IMR-90 (cell line): ENCODE measurements at regions not wholly inside any gene's neighbourhood (a gene's known extent, or its start where the extent isn't known, plus 50 kb on each side); places are given as distances from the start of the nearest gene placed in this dataset.

Experiments used
- ATAC-seq: fragments of 200-7000 bp; cut with Tn5 transposase; 2 replicates; pipeline ENCODE4 v1.9.1; 2020; ENCODE audit warnings: low read depth, mild to moderate bottlenecking, moderate library complexity
- BruUV-seq: library from RNA; stranded (reverse); fragments of 400-500 nt; replicated peaks from 2 replicates; lab custom pipeline; 2021; lab: Mats Ljungman, UMichigan
- CTCF ChIA-PET: fragments of 300-600 bp; formaldehyde crosslinking; extraction: SDS; loops from one replicate; lab custom pipeline; 2021; ENCODE audit warnings: antibody characterized with exemption; lab: Yijun Ruan, JAX
- POLR2A ChIA-PET: fragments of 300-600 bp; sonication (Branson Sonifier 250); formaldehyde crosslinking; loops from one replicate; lab custom pipeline; 2022; ENCODE audit warnings: antibody characterized with exemption; ENCODE audit not compliant: unreplicated experiment; lab: Charles Lee
- DNase-seq: peaks from one replicate; pipeline ENCODE4 v3.0.0; 2013
- H2AFZ ChIP-seq: replicated peaks from 2 replicates; pipeline ENCODE3; 2013; ENCODE audit warnings: low read length, mild to moderate bottlenecking; ENCODE audit not compliant: poor library complexity
- H2AK5ac ChIP-seq: 2 replicates; pipeline ENCODE4 v1.6.1; 2013; ENCODE audit warnings: low read depth, low read length, inconsistent platforms
- H2AK9ac ChIP-seq: replicated peaks from 2 replicates; pipeline ENCODE3; 2013; ENCODE audit warnings: mild to moderate bottlenecking, low read depth, low read length, moderate library complexity; ENCODE audit not compliant: poor library complexity
- H2BK120ac ChIP-seq: 2 replicates; pipeline ENCODE4 v1.6.1; 2013; ENCODE audit warnings: low read depth, low read length, inconsistent platforms
- H2BK15ac ChIP-seq: 3 replicates; pipeline ENCODE4 v1.6.1; 2013; ENCODE audit warnings: low read depth, low read length, inconsistent platforms
- H2BK20ac ChIP-seq: 2 replicates; pipeline ENCODE4 v1.6.1; 2013; ENCODE audit warnings: low read depth, mild to moderate bottlenecking, inconsistent platforms, low read length, moderate library complexity
- H2BK5ac ChIP-seq: 2 replicates; pipeline ENCODE4 v1.6.1; 2013; ENCODE audit warnings: mild to moderate bottlenecking, low read depth, low read length, inconsistent platforms; ENCODE audit not compliant: poor library complexity, severe bottlenecking
- H3K14ac ChIP-seq: replicated peaks from 2 replicates; pipeline ENCODE4 v1.6.1; 2013; ENCODE audit warnings: low read depth, low read length, inconsistent platforms
- H3K18ac ChIP-seq: 2 replicates; pipeline ENCODE4 v1.6.1; 2013; ENCODE audit warnings: low read depth, low read length, control low read depth
- H3K23ac ChIP-seq: 2 replicates; pipeline ENCODE4 v1.6.1; 2013; ENCODE audit warnings: low read depth, low read length, inconsistent platforms
- H3K27ac ChIP-seq: 2 replicates; pipeline ENCODE4 v1.5.1; 2013; ENCODE audit warnings: mild to moderate bottlenecking, control low read depth, low read length; ENCODE audit not compliant: insufficient read depth
- H3K27me3 ChIP-seq: 2 replicates; pipeline ENCODE4 v1.6.1; 2013; ENCODE audit warnings: low read length; ENCODE audit not compliant: control insufficient read depth, insufficient read depth
- H3K36me3 ChIP-seq: 2 replicates; pipeline ENCODE4 v1.6.1; 2013; ENCODE audit warnings: low read length, mixed read lengths; ENCODE audit not compliant: control insufficient read depth, insufficient read depth
- H3K4ac ChIP-seq: 2 replicates; pipeline ENCODE4 v1.6.1; 2013; ENCODE audit warnings: low read depth, low read length, inconsistent platforms
- H3K4me1 ChIP-seq: 2 replicates; pipeline ENCODE4 v1.6.1; 2013; ENCODE audit warnings: low read length, mixed read lengths; ENCODE audit not compliant: control insufficient read depth, insufficient read depth
- H3K4me2 ChIP-seq: 2 replicates; pipeline ENCODE4 v1.6.1; 2013; ENCODE audit warnings: low read depth, mild to moderate bottlenecking, control low read depth, low read length, moderate library complexity
- H3K4me3 ChIP-seq: 2 replicates; pipeline ENCODE4 v1.5.1; 2013; ENCODE audit warnings: low read depth, mild to moderate bottlenecking, control low read depth, low read length, moderate library complexity; ENCODE audit not compliant: insufficient read depth
- H3K56ac ChIP-seq: 2 replicates; pipeline ENCODE4 v1.6.1; 2013; ENCODE audit warnings: low read length, inconsistent platforms; ENCODE audit not compliant: insufficient read depth; ENCODE audit errors: extremely low read depth
- H3K79me1 ChIP-seq, 2 experiments: 2 replicates each; pipeline ENCODE4 v1.6.1; 2013; ENCODE audit warnings: low read length in 2 of 2, inconsistent platforms in 1 of 2, low read depth in 1 of 2
- H3K9ac ChIP-seq: 2 replicates; pipeline ENCODE4 v1.6.1; 2013; ENCODE audit warnings: low read depth, low read length, control low read depth
- H3K9me1 ChIP-seq: 2 replicates; pipeline ENCODE4 v1.6.1; 2013; ENCODE audit warnings: low read length, inconsistent platforms; ENCODE audit not compliant: insufficient read depth
- H3K9me3 ChIP-seq: 2 replicates; pipeline ENCODE4 v1.6.1; 2013; ENCODE audit warnings: low read length; ENCODE audit not compliant: control insufficient read depth, insufficient read depth
- H4K20me1 ChIP-seq: 2 replicates; pipeline ENCODE4 v1.6.1; 2013; ENCODE audit warnings: low read length, inconsistent platforms; ENCODE audit not compliant: insufficient read depth
- H4K5ac ChIP-seq: 2 replicates; pipeline ENCODE4 v1.6.1; 2013; ENCODE audit warnings: mild to moderate bottlenecking, low read depth, low read length, control low read depth
- H4K8ac ChIP-seq, 2 experiments: 2 replicates each; pipeline ENCODE4 v1.6.1; 2013; ENCODE audit warnings: low read depth in 2 of 2, low read length in 2 of 2, control low read depth in 1 of 2, inconsistent platforms in 1 of 2
- H4K91ac ChIP-seq: 2 replicates; pipeline ENCODE4 v1.6.1; 2013; ENCODE audit warnings: low read depth, low read length, inconsistent platforms; ENCODE audit not compliant: insufficient read depth
- CEBPB ChIP-seq: IDR thresholded peaks from 2 replicates; pipeline ENCODE4 v1.6.1; 2012; ENCODE audit warnings: low read depth, low read length, improper control_type of control experiment
- NFE2L2 ChIP-seq: fragments of 150-350 bp; IDR thresholded peaks from 2 replicates; pipeline ENCODE4 v1.6.1; 2016; ENCODE audit warnings: low read depth, mild to moderate bottlenecking, low read length
- RAD21 ChIP-seq: IDR thresholded peaks from 2 replicates; pipeline ENCODE4 v1.6.1; 2012; ENCODE audit warnings: low read length, improper control_type of control experiment
- RFX5 ChIP-seq: IDR thresholded peaks from 2 replicates; pipeline ENCODE4 v1.8.0; 2012; ENCODE audit warnings: low read depth, mild to moderate bottlenecking, low read length, moderate library complexity
- SMC3 ChIP-seq: fragments of 150-350 bp; IDR thresholded peaks from 2 replicates; pipeline ENCODE4 v1.6.1; 2016; ENCODE audit warnings: low read depth, mild to moderate bottlenecking, antibody characterized with exemption, low read length, moderate library complexity
- WGBS, 2 experiments: methylation state at CpG; one replicate each; pipeline versions ENCODE4 v1.1.5 to v1.1.7; 2013; ENCODE audit warnings: missing lambda C conversion rate in 2 of 2; ENCODE audit not compliant: insufficient read length in 1 of 2; ENCODE audit errors: extremely low coverage in 2 of 2; 5-methylcytosine and 5-hydroxymethylcytosine counted together
- dilution Hi-C: fragments of 300-500 bp; cut with HindIII; formaldehyde crosslinking; loops from one replicate; pipeline ENCODE4 v1.14.3; 2018; ENCODE audit warnings: low sequenced_read_pairs; ENCODE audit not compliant: unreplicated experiment
- in situ Hi-C: fragments of 300-500 bp; cut with MboI; formaldehyde crosslinking; loops from 3 replicates; pipeline ENCODE4 v1.14.3; 2019; ENCODE audit warnings: low sequenced_read_pairs, inconsistent platforms, mixed read lengths
- intact Hi-C: fragments of 100-400 bp; cut with micrococcal nuclease; formaldehyde crosslinking; loops from 2 replicates; pipeline ENCODE4 v1.10.0; 2022
- TF ChIP-seq, protein P1 (sequence below): conservative IDR thresholded peaks from 2 replicates; pipeline ENCODE4 v1.5.1; 2012; ENCODE audit warnings: mild to moderate bottlenecking, low read depth, low read length, improper control_type of control experiment

DNA sequence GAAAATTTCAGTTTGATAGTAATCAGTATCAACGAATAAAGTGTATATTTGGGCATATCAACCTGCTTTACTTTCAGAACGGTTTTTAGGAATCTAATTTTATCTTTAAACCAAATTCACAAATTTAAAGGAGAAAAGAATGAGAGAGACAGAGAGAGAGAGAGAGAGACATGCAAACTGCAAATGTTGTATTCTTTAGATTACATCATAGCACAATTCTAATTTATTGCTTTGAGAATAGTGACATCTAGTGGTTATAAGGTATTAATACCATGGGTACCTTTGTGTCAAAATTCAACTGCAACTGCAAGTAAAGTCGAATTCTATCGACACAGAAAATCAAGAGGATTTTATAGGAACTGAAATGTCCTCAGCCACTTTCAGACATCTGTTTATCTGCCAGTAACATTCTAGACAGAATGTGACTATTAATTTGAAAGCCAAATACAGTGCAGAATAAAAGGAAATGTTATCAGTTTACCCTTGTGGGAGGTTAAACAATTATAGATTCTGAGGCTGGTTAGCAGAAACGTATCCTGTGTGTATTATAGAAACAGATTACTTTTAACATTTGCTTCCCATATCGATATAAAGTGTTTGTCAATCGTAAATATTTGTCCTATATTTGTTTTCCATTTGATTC is 529.8 kb upstream of the VRK2 start:
- Histone ChIP-seq H3K9me1 (no peaks in the 10 kb centered on the region), H2AK5ac (no peak overlapping the region), H3K27me3 (no peaks in the 10 kb centered on the region), H2AK9ac (no peak overlapping the region), H3K9ac (no peak overlapping the region), H3K36me3 (no peaks in the 10 kb centered on the region), H4K5ac (no peak overlapping the region), H3K4me3 (no peak overlapping the region), H3K14ac (no peak overlapping the region), H4K8ac (no peak overlapping the region), H2AFZ (no peak overlapping the region), H2BK20ac (no peak overlapping the region), H3K4me1 (no peaks in the 10 kb centered on the region), H4K91ac (no peak overlapping the region), H3K9me3 (no peaks in the 10 kb centered on the region), H2BK120ac (no peak overlapping the region), H3K4ac (no peak overlapping the region), H3K23ac (no peak overlapping the region), H4K20me1 (no peaks in the 10 kb centered on the region), H3K56ac (no peak overlapping the region), H3K4me2 (no peak overlapping the region), H3K18ac (no peak overlapping the region), H3K27ac (no peak overlapping the region), H3K79me1 (no peaks in the 10 kb centered on the region), H2BK5ac (no peak overlapping the region), H2BK15ac (no peak overlapping the region)
- BruUV-seq, result no TSS peak
- dilution Hi-C loops, result no loop called here
- POLR2A ChIA-PET, result no interaction called here
- in situ Hi-C loops, result loop anchor here (25.0 kb wide), 1 partner anchor 1805 kb away; no protein-coding TSS in a partner anchor
- ATAC-seq (peak; percentile 53), DNase-seq (peak; percentile 47)
- CTCF ChIA-PET, result no interaction called here
- no CpG with 5 or more reads among the region's 7 CpGs for WGBS, 2 experiments
- TF ChIP-seq RAD21, result peak; percentile 67
- TF ChIP-seq, protein P1, sequence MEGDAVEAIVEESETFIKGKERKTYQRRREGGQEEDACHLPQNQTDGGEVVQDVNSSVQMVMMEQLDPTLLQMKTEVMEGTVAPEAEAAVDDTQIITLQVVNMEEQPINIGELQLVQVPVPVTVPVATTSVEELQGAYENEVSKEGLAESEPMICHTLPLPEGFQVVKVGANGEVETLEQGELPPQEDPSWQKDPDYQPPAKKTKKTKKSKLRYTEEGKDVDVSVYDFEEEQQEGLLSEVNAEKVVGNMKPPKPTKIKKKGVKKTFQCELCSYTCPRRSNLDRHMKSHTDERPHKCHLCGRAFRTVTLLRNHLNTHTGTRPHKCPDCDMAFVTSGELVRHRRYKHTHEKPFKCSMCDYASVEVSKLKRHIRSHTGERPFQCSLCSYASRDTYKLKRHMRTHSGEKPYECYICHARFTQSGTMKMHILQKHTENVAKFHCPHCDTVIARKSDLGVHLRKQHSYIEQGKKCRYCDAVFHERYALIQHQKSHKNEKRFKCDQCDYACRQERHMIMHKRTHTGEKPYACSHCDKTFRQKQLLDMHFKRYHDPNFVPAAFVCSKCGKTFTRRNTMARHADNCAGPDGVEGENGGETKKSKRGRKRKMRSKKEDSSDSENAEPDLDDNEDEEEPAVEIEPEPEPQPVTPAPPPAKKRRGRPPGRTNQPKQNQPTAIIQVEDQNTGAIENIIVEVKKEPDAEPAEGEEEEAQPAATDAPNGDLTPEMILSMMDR, result peak; percentile 60
- no peak for TF ChIP-seq RFX5
- peak; percentile 72 for TF ChIP-seq CEBPB
- peak; percentile 33; the same call in 1 of the 2 replicates for TF ChIP-seq SMC3
- TF ChIP-seq NFE2L2, result no peak
- intact Hi-C loops, result loop anchor here (1.0 to 5.0 kb wide), 2 partner anchors 1334 to 1385 kb away; partner anchors contain the start of gene CCDC85A
